Keratinocyte (primary cell): ENCODE measurements at regions not wholly inside any gene's neighbourhood (a gene's known extent, or its start where the extent isn't known, plus 50 kb on each side); places are given as distances from the start of the nearest gene placed in this dataset.

Source experiments
- DNase-seq: peaks from one replicate; pipeline ENCODE4 v3.0.0-alpha.2; 2011; ENCODE audit warnings: low read depth, missing footprints, low spot score
- FAIRE-seq: peaks from 2 replicates; lab custom pipeline; 2011; peaks lifted over from hg19 to GRCh38; lab: Jason Lieb, UNC
- H2AFZ ChIP-seq: 2 replicates; pipeline ENCODE4 v1.6.0; 2012; ENCODE audit warnings: low read length, control low read depth, inconsistent platforms; ENCODE audit not compliant: control insufficient read depth
- H3K27ac ChIP-seq: 2 replicates; pipeline ENCODE4 v1.5.1; 2011; ENCODE audit warnings: low read length; ENCODE audit not compliant: control insufficient read depth, insufficient read depth
- H3K27me3 ChIP-seq: 3 replicates; pipeline ENCODE4 v1.6.0; 2011; ENCODE audit warnings: low read length; ENCODE audit not compliant: control insufficient read depth, insufficient read depth; ENCODE audit errors: extremely low read depth
- H3K36me3 ChIP-seq, 2 experiments: 2 replicates in 1 of 2; 3 replicates in 1 of 2; pipeline ENCODE4 v1.5.1; 2011; ENCODE audit warnings: low read length in 2 of 2, mild to moderate bottlenecking in 1 of 2; ENCODE audit not compliant: control insufficient read depth in 2 of 2, insufficient read depth in 2 of 2; ENCODE audit errors: extremely low read depth in 1 of 2
- H3K4me1 ChIP-seq: 3 replicates; pipeline ENCODE4 v1.5.1; 2011; ENCODE audit warnings: low read length; ENCODE audit not compliant: control insufficient read depth, insufficient read depth; ENCODE audit errors: extremely low read depth
- H3K4me2 ChIP-seq: 3 replicates; pipeline ENCODE4 v1.6.0; 2011; ENCODE audit warnings: low read depth, low read length; ENCODE audit not compliant: control insufficient read depth, insufficient read depth; ENCODE audit errors: extremely low read depth
- H3K4me3 ChIP-seq, 3 experiments: fragments of 200-600 bp in 1 of 3; sonication (generic) in 1 of 3; 2 replicates in 2 of 3; 3 replicates in 1 of 3; pipeline ENCODE4 v1.5.1; 2011 to 2016; ENCODE audit warnings: low read length in 3 of 3, mild to moderate bottlenecking in 3 of 3, control low read depth in 2 of 3, inconsistent platforms in 1 of 3, low read depth in 1 of 3, mixed read lengths in 1 of 3, mixed run types in 1 of 3, moderate library complexity in 1 of 3; ENCODE audit not compliant: control insufficient read depth in 2 of 3, insufficient read depth in 2 of 3; ENCODE audit errors: extremely low read depth in 1 of 3
- H3K79me2 ChIP-seq: 2 replicates; pipeline ENCODE4 v1.6.0; 2012; ENCODE audit warnings: low read length; ENCODE audit not compliant: control insufficient read depth, insufficient read depth
- H3K9ac ChIP-seq: 3 replicates; pipeline ENCODE4 v1.6.0; 2011; ENCODE audit warnings: low read length; ENCODE audit not compliant: control insufficient read depth, insufficient read depth; ENCODE audit errors: extremely low read depth
- H3K9me1 ChIP-seq: 3 replicates; pipeline ENCODE4 v1.6.0; 2011; ENCODE audit warnings: low read length; ENCODE audit not compliant: control insufficient read depth, insufficient read depth; ENCODE audit errors: extremely low read depth
- H3K9me3 ChIP-seq: 2 replicates; pipeline ENCODE4 v1.5.1; 2012; ENCODE audit warnings: low read depth, low read length; ENCODE audit not compliant: control insufficient read depth
- H4K20me1 ChIP-seq: 3 replicates; pipeline ENCODE4 v1.6.0; 2011; ENCODE audit warnings: low read length; ENCODE audit not compliant: control insufficient read depth, insufficient read depth; ENCODE audit errors: extremely low read depth
- CTCF ChIP-seq, 3 experiments: IDR thresholded peaks in 1 of 3; conservative IDR thresholded peaks in 1 of 3; optimal IDR thresholded peaks in 1 of 3; 2 replicates in 2 of 3; 3 replicates in 1 of 3; pipeline versions ENCODE3 to v1.5.1; 2011; ENCODE audit warnings: low read length in 3 of 3, mild to moderate bottlenecking in 3 of 3, moderate library complexity in 2 of 3, control low read depth in 1 of 3, inconsistent platforms in 1 of 3; ENCODE audit not compliant: insufficient read depth in 2 of 3; ENCODE audit errors: extremely low read depth in 1 of 3
- EZH2 ChIP-seq: IDR thresholded peaks from one replicate; pipeline ENCODE4 v1.6.1; 2012; ENCODE audit warnings: inconsistent platforms, mild to moderate bottlenecking, low read length, moderate library complexity
- dilution Hi-C: fragments of 300-500 bp; cut with MboI; formaldehyde crosslinking; loops from one replicate; pipeline ENCODE4 v1.7.0; 2020; ENCODE audit warnings: low sequenced_read_pairs; ENCODE audit not compliant: extremely low pct_ligation_motif_present

DNA sequence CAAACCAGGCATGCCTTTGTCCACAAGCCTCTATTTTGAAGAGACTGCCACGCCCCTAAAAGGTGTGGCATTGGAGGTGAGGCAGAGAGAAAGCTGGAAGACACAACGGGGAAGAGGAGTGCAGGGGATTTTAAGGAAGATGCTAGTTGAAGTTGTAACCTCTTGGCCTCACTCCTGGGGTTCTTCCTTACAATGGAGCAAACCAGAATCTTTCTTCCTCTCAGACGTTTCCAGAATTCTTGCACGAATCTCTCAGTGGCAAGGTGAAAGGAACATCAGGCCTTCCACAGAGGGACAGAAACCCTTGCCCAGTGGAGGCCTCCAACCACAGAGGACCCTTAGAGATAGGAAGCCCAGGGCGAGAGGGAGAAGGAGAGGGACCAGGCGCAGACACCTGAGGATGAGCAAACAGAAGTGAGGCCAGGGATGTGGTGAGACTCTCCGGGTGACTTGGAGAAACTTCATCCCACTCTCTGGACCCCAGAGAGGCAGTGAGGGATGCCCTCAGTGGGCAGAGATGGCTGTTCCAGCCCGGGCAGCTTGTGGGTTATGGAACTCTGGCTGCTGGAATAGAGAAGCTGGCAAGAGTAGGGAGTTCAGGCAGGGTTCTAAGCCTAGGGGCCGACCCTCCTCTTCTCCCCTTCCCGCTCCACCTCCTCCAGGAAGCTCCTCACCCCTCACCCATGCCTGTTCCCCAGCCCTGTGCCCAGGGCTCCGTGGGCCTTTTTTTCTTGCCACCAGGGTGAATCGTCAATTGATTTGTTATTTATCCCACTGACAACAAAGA lies 136.8 kb upstream of the RUNX3 start:
- no peak for FAIRE-seq
- dilution Hi-C loops, result no loop called here
- H2AFZ ChIP-seq, result no peak overlapping the region

DNA sequence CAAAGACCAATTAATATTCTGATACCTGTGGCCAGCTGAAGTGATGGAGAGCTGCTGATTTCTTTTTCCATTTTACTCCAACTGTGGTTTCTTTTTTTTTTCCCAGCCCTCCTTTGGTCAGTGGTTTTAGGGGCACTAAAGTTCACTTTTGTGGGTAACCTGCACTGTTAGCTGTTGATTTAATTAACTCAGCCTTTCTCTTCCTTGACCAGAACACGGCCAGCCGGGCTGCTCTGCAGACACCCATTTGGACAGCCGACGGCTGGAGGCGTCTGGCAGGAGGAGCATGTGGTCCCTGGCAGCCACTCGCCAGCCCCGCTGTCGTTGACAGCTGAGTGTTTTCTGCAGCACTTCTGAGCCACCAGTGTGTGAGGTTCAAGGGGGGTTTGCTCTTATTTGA lies 136.2 kb upstream of the RUNX3 start:
- Histone ChIP-seq H3K4me2 (no peak overlapping the region), H3K36me3 (no peaks in the 10 kb centered on the region), H3K4me3 (no peak overlapping the region), H3K9me3 (no peaks in the 10 kb centered on the region), H4K20me1 (no peaks in the 10 kb centered on the region), H3K9ac (no peak overlapping the region), H3K27me3 (peaks cover 16% of the 10 kb centered on the region), H2AFZ (no peak overlapping the region), H3K9me1 (no peaks in the 10 kb centered on the region), H3K79me2 (no peaks in the 10 kb centered on the region), H3K27ac (no peak overlapping the region), H3K4me1 (no peaks in the 10 kb centered on the region)
- TF ChIP-seq EZH2 (no peak), CTCF (optimal IDR thresholded peaks at IDR 0.05 in 1 of 3, IDR thresholded peaks at IDR 0.05 in 1 of 3, conservative IDR thresholded peaks at IDR 0.05 in 1 of 3; ENCODE audit: extremely low read depth in 1 of 3, insufficient read depth in 2 of 3, low read length in 3 of 3) (no peak)
- FAIRE-seq (no peak), DNase-seq (no peak)
- dilution Hi-C loops, result no loop called here

More for the DNA sequence above, 136.8 kb upstream of the RUNX3 start:
- Histone ChIP-seq H3K4me2 (no peak overlapping the region), H3K9ac (no peak overlapping the region), H4K20me1 (no peaks in the 10 kb centered on the region), H3K4me1 (no peaks in the 10 kb centered on the region), H3K36me3 (no peaks in the 10 kb centered on the region), H3K9me1 (no peaks in the 10 kb centered on the region), H3K27ac (no peak overlapping the region), H3K79me2 (no peaks in the 10 kb centered on the region), H3K27me3 (peaks cover 12% of the 10 kb centered on the region), H3K4me3 (no peak overlapping the region), H3K9me3 (no peaks in the 10 kb centered on the region)
- TF ChIP-seq CTCF (optimal IDR thresholded peaks at IDR 0.05 in 1 of 3, IDR thresholded peaks at IDR 0.05 in 1 of 3, conservative IDR thresholded peaks at IDR 0.05 in 1 of 3; ENCODE audit: extremely low read depth in 1 of 3, insufficient read depth in 2 of 3, low read length in 3 of 3) (no peak), EZH2 (no peak)
- DNase-seq, result no peak
